HCT116 (cell line): ENCODE measurements at regions not wholly inside any gene's neighbourhood (a gene's known extent, or its start where the extent isn't known, plus 50 kb on each side); places are given as distances from the start of the nearest gene placed in this dataset.

Experiments
- ATAC-seq: fragments of 200-7000 bp; cut with Tn5 transposase; 2 replicates; pipeline ENCODE4 v1.9.1; 2020; ENCODE audit warnings: mild to moderate bottlenecking, moderate library complexity
- BruUV-seq: library from RNA; stranded (reverse); fragments of 400-500 nt; replicated peaks from 2 replicates; lab custom pipeline; 2021; lab: Mats Ljungman, UMichigan
- CTCF ChIA-PET: fragments of 300-600 bp; sonication (Branson Sonifier 250); formaldehyde crosslinking; loops from one replicate; lab custom pipeline; 2021; ENCODE audit warnings: antibody characterized with exemption; lab: Charles Lee
- POLR2A ChIA-PET: fragments of 300-600, 350-600 bp; sonication (Branson Sonifier 250); formaldehyde crosslinking; loops from one replicate; lab custom pipeline; 2021; ENCODE audit warnings: antibody characterized with exemption; lab: Charles Lee
- RAD21 ChIA-PET, 2 experiments: fragments of 300-600 bp; sonication (Branson Sonifier 250); formaldehyde crosslinking; loops; one replicate each; lab custom pipeline; 2023; ENCODE audit warnings: low total read pairs in 2 of 2; ENCODE audit not compliant: uncharacterized antibody in 2 of 2, unreplicated experiment in 2 of 2, low non-redundant PET in 1 of 2; lab: Charles Lee
- DNase-seq: peaks from one replicate; pipeline ENCODE4 v3.0.0-alpha.2; 2010; ENCODE audit warnings: low read depth, low spot score
- H2AFZ ChIP-seq: fragments of 200-600 bp; shearing (Covaris generic), sonication (generic); 2 replicates; pipeline ENCODE4 v1.6.1; 2017; ENCODE audit warnings: low read depth, mixed run types, mixed read lengths, antibody characterized with exemption, low read length; ENCODE audit not compliant: poor library complexity, severe bottlenecking
- H3K27ac ChIP-seq: 2 replicates; pipeline ENCODE4 v1.5.1; 2012; ENCODE audit warnings: low read depth, low read length
- H3K27me3 ChIP-seq: fragments of 200-600 bp; sonication (generic); 2 replicates; pipeline ENCODE4 v1.6.1; 2016; ENCODE audit warnings: mixed run types, low read length, mixed read lengths; ENCODE audit not compliant: insufficient read depth
- H3K36me3 ChIP-seq, 2 experiments: fragments of 200-500 bp in 1 of 2; fragments of 200-600 bp in 1 of 2; sonication (Bioruptor generic) in 1 of 2; sonication (generic) in 1 of 2; 2 replicates each; pipeline versions ENCODE4 v1.5.1 to v1.6.1; 2014 to 2016; ENCODE audit warnings: low read length in 2 of 2, inconsistent platforms in 1 of 2, mixed read lengths in 1 of 2, mixed run types in 1 of 2; ENCODE audit not compliant: insufficient read depth in 2 of 2, control insufficient read depth in 1 of 2
- H3K4me1 ChIP-seq, 2 experiments: fragments of 200-600 bp in 1 of 2; sonication (generic) in 1 of 2; 2 replicates each; pipeline versions ENCODE4 v1.5.1 to v1.6.1; 2012 to 2017; ENCODE audit warnings: low read length in 2 of 2, inconsistent platforms in 1 of 2, mild to moderate bottlenecking in 1 of 2, mixed read lengths in 1 of 2, mixed run types in 1 of 2, moderate library complexity in 1 of 2; ENCODE audit not compliant: insufficient read depth in 2 of 2, control insufficient read depth in 1 of 2
- H3K4me2 ChIP-seq: fragments of 200-600 bp; sonication (generic); 2 replicates; pipeline ENCODE4 v1.6.1; 2017; ENCODE audit warnings: mixed run types, low read length, mixed read lengths
- H3K4me3 ChIP-seq, 2 experiments: fragments of 200-600 bp in 1 of 2; sonication (generic) in 1 of 2; replicated peaks in 1 of 2; 2 replicates each; pipeline ENCODE4 v1.5.1; 2011 to 2016; ENCODE audit warnings: low read length in 2 of 2, control low read depth in 1 of 2, low read depth in 1 of 2, mild to moderate bottlenecking in 1 of 2, mixed read lengths in 1 of 2, mixed run types in 1 of 2
- H3K79me2 ChIP-seq: fragments of 200-600 bp; sonication (generic); 2 replicates; pipeline ENCODE4 v1.6.1; 2017; ENCODE audit warnings: mild to moderate bottlenecking, mixed run types, low read length, moderate library complexity, mixed read lengths; ENCODE audit not compliant: insufficient read depth
- H3K9ac ChIP-seq: fragments of 200-600 bp; sonication (generic); 2 replicates; pipeline ENCODE4 v1.6.1; 2016; ENCODE audit warnings: low read length, mixed read lengths
- H3K9me2 ChIP-seq: fragments of 200-600 bp; sonication (generic), shearing (Covaris generic); 2 replicates; pipeline ENCODE4 v1.6.1; 2017; ENCODE audit warnings: mixed run types, mild to moderate bottlenecking, moderate library complexity; ENCODE audit not compliant: insufficient read depth
- H3K9me3 ChIP-seq, 2 experiments: fragments of 200-500 bp in 1 of 2; fragments of 200-600 bp in 1 of 2; sonication (Bioruptor generic) in 1 of 2; sonication (generic) in 1 of 2; 2 replicates each; pipeline ENCODE4 v1.6.1; 2014 to 2017; ENCODE audit warnings: low read length in 2 of 2, mixed read lengths in 2 of 2, inconsistent platforms in 1 of 2, low read depth in 1 of 2, mild to moderate bottlenecking in 1 of 2, mixed run types in 1 of 2, moderate library complexity in 1 of 2; ENCODE audit not compliant: control insufficient read depth in 1 of 2, insufficient read depth in 1 of 2
- H4K20me1 ChIP-seq: fragments of 200-600 bp; sonication (generic), shearing (Covaris generic); 2 replicates; pipeline ENCODE4 v1.6.1; 2017; ENCODE audit warnings: mixed run types, mild to moderate bottlenecking, moderate library complexity; ENCODE audit not compliant: insufficient read depth
- CBX3 ChIP-seq: IDR thresholded peaks from 2 replicates; pipeline ENCODE4 v1.6.1; 2012; ENCODE audit warnings: low read depth
- CEBPB ChIP-seq: IDR thresholded peaks from 2 replicates; pipeline ENCODE4 v1.6.1; 2012; ENCODE audit warnings: low read depth
- EGR1 ChIP-seq: IDR thresholded peaks from 2 replicates; pipeline ENCODE4 v1.6.1; 2012; ENCODE audit warnings: low read depth
- ELF1 ChIP-seq: IDR thresholded peaks from 2 replicates; pipeline ENCODE4 v1.6.1; 2012; ENCODE audit warnings: low read depth, borderline replicate concordance
- FOSL1 ChIP-seq: IDR thresholded peaks from 2 replicates; pipeline ENCODE4 v1.6.1; 2012; ENCODE audit warnings: low read depth
- POLR2A ChIP-seq: IDR thresholded peaks from 2 replicates; pipeline ENCODE4 v1.7.0; 2011; ENCODE audit warnings: borderline replicate concordance; ENCODE audit not compliant: insufficient read depth, insufficient read length; ENCODE audit errors: extremely low read depth
- POLR2AphosphoS5 ChIP-seq: IDR thresholded peaks from 2 replicates; pipeline ENCODE4 v1.6.1; 2011; ENCODE audit warnings: mild to moderate bottlenecking, low read depth, low read length, moderate library complexity
- RAD21 ChIP-seq: IDR thresholded peaks from 2 replicates; pipeline ENCODE4 v1.6.1; 2012; ENCODE audit warnings: low read depth, mild to moderate bottlenecking
- SIN3A ChIP-seq: IDR thresholded peaks from 2 replicates; pipeline ENCODE4 v1.6.1; 2012; ENCODE audit warnings: low read depth
- SP1 ChIP-seq: IDR thresholded peaks from 2 replicates; pipeline ENCODE4 v1.6.1; 2012; ENCODE audit warnings: low read depth
- TCF7L2 ChIP-seq: IDR thresholded peaks from 2 replicates; pipeline ENCODE4 v1.7.0; 2011; ENCODE audit warnings: borderline replicate concordance, inconsistent platforms; ENCODE audit not compliant: insufficient read depth, insufficient read length; ENCODE audit errors: extremely low read depth
- YY1 ChIP-seq: IDR thresholded peaks from 2 replicates; pipeline ENCODE4 v1.6.1; 2011; ENCODE audit warnings: low read length, low read depth, moderate library complexity, mild to moderate bottlenecking; ENCODE audit not compliant: insufficient replicate concordance; ENCODE audit errors: extremely low read depth
- ZFX ChIP-seq: fragments of 450-650 bp; IDR thresholded peaks from 2 replicates; pipeline ENCODE4 v1.6.1; 2017
- intact Hi-C: fragments of 100-400 bp; cut with micrococcal nuclease; formaldehyde crosslinking; loops from 2 replicates; pipeline ENCODE4 v1.10.0; 2022
- TF ChIP-seq, protein P1 (sequence below): IDR thresholded peaks from 2 replicates; pipeline ENCODE4 v1.6.1; 2011; ENCODE audit warnings: mild to moderate bottlenecking, low read length, moderate library complexity; ENCODE audit not compliant: insufficient replicate concordance; ENCODE audit errors: extremely low read depth
- TF ChIP-seq, protein P2 (sequence below): IDR thresholded peaks from 2 replicates; pipeline ENCODE4 v1.6.1; 2012
- TF ChIP-seq, protein P3 (sequence below): IDR thresholded peaks from 2 replicates; pipeline ENCODE4 v1.6.1; 2012; ENCODE audit warnings: low read depth

DNA sequence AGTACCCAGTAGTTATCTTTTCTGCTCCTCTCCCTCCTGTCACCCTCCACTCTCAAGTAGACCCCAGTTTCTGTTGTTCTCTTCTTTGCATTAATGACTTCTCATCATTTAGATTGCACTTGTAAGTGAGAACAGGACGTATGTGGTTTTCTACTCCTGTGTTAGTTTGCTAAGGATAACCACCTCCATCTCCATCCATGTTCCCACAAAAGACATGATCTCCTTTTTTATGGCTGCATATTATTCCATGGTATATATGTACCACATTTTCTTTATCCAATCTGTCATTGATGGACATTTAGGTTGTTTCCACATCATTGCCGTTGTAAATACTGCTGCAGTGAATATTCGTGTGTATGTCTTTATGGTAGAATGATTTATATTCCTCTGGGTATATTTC, 1346.5 kb downstream of the MRPL39 start:
- ATAC-seq: no peak
- no peaks in the 10 kb centered on the region for H3K79me2 ChIP-seq
- no peak overlapping the region for H3K4me2 ChIP-seq
- no peaks in the 10 kb centered on the region for H4K20me1 ChIP-seq
- H3K27ac ChIP-seq: no peak overlapping the region
- no peak overlapping the region for H3K4me3 ChIP-seq
- no peak for DNase-seq
- H3K9me3 ChIP-seq: peaks cover 7 to 21% of the 10 kb centered on the region in 2 experiments; a peak in 3 of 4 replicates
- ChIA-PET POLR2A (no interaction called here), RAD21 (no interaction called here), CTCF (no interaction called here)
- intact Hi-C loops: no loop called here
- no peak overlapping the region for H2AFZ ChIP-seq
- TF ChIP-seq FOSL1 (no peak), ELF1 (no peak), CBX3 (no peak), EGR1 (no peak), YY1 (no peak), POLR2AphosphoS5 (no peak), TCF7L2 (no peak), RAD21 (no peak)
- TF ChIP-seq, protein P1, sequence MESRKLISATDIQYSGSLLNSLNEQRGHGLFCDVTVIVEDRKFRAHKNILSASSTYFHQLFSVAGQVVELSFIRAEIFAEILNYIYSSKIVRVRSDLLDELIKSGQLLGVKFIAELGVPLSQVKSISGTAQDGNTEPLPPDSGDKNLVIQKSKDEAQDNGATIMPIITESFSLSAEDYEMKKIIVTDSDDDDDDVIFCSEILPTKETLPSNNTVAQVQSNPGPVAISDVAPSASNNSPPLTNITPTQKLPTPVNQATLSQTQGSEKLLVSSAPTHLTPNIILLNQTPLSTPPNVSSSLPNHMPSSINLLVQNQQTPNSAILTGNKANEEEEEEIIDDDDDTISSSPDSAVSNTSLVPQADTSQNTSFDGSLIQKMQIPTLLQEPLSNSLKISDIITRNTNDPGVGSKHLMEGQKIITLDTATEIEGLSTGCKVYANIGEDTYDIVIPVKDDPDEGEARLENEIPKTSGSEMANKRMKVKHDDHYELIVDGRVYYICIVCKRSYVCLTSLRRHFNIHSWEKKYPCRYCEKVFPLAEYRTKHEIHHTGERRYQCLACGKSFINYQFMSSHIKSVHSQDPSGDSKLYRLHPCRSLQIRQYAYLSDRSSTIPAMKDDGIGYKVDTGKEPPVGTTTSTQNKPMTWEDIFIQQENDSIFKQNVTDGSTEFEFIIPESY: no peak
- H3K9ac ChIP-seq: no peak overlapping the region
- BruUV-seq: no TSS peak
- H3K36me3 ChIP-seq: no peaks in the 10 kb centered on the region
- H3K4me1 ChIP-seq: no peaks in the 10 kb centered on the region
- no peaks in the 10 kb centered on the region for H3K27me3 ChIP-seq
- no peaks in the 10 kb centered on the region for H3K9me2 ChIP-seq

DNA sequence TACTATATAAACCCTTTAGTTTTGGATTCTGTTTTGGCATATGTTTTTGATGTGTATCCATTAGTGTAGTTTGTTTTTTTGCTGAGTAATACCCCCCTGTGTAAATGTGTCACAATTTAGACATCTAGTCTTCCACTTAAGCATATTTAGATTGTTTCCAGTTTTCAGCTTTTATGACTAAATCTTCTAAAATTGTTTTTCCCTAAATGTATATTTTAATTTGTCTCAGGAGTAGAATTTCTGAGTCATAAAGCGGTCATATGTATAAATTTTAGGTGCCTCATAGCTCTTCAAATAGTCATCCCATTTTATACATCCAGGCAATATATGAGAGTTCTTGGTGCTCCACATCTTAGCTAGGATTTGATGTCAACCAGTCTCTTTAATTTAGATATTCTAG, 1348.0 kb downstream of the MRPL39 start:
- peaks cover 7 to 17% of the 10 kb centered on the region in 2 experiments; a peak in 3 of 4 replicates for H3K9me3 ChIP-seq
- no peaks in the 10 kb centered on the region for H4K20me1 ChIP-seq
- H3K4me1 ChIP-seq: no peaks in the 10 kb centered on the region
- no peak overlapping the region for H2AFZ ChIP-seq
- H3K9ac ChIP-seq: no peak overlapping the region
- CTCF ChIA-PET: no interaction called here
- H3K36me3 ChIP-seq: no peaks in the 10 kb centered on the region
- intact Hi-C loops: no loop called here
- BruUV-seq: no TSS peak
- no peak for ATAC-seq
- no peak overlapping the region for H3K4me3 ChIP-seq
- H3K9me2 ChIP-seq: no peaks in the 10 kb centered on the region
- POLR2A ChIA-PET: no interaction called here
- H3K27me3 ChIP-seq: no peaks in the 10 kb centered on the region
- no peak overlapping the region for H3K27ac ChIP-seq
- no peak for DNase-seq
- no peaks in the 10 kb centered on the region for H3K79me2 ChIP-seq
- no peak overlapping the region for H3K4me2 ChIP-seq
- RAD21 ChIA-PET: no interaction called here
- TF ChIP-seq POLR2AphosphoS5: no peak
- no peak for TF ChIP-seq CEBPB
- no peak for TF ChIP-seq SIN3A
- TF ChIP-seq CBX3: no peak
- TF ChIP-seq POLR2A: no peak
- TF ChIP-seq, protein P2, sequence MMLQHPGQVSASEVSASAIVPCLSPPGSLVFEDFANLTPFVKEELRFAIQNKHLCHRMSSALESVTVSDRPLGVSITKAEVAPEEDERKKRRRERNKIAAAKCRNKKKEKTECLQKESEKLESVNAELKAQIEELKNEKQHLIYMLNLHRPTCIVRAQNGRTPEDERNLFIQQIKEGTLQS: no peak
- no peak for TF ChIP-seq SP1
- no peak for TF ChIP-seq ZFX
- TF ChIP-seq TCF7L2: no peak
- TF ChIP-seq, protein P3, sequence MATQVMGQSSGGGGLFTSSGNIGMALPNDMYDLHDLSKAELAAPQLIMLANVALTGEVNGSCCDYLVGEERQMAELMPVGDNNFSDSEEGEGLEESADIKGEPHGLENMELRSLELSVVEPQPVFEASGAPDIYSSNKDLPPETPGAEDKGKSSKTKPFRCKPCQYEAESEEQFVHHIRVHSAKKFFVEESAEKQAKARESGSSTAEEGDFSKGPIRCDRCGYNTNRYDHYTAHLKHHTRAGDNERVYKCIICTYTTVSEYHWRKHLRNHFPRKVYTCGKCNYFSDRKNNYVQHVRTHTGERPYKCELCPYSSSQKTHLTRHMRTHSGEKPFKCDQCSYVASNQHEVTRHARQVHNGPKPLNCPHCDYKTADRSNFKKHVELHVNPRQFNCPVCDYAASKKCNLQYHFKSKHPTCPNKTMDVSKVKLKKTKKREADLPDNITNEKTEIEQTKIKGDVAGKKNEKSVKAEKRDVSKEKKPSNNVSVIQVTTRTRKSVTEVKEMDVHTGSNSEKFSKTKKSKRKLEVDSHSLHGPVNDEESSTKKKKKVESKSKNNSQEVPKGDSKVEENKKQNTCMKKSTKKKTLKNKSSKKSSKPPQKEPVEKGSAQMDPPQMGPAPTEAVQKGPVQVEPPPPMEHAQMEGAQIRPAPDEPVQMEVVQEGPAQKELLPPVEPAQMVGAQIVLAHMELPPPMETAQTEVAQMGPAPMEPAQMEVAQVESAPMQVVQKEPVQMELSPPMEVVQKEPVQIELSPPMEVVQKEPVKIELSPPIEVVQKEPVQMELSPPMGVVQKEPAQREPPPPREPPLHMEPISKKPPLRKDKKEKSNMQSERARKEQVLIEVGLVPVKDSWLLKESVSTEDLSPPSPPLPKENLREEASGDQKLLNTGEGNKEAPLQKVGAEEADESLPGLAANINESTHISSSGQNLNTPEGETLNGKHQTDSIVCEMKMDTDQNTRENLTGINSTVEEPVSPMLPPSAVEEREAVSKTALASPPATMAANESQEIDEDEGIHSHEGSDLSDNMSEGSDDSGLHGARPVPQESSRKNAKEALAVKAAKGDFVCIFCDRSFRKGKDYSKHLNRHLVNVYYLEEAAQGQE: no peak
